ENCODE measurements at regions not wholly inside any gene's neighbourhood (a gene's known extent, or its start where the extent isn't known, plus 50 kb on each side); places are given as distances from the start of the nearest gene placed in this dataset.
"Not testable (repeated sequence)": the region's sequence is repeated elsewhere in the genome, so short reads cannot be mapped to it uniquely, and the experiment has no call there.

DNA sequence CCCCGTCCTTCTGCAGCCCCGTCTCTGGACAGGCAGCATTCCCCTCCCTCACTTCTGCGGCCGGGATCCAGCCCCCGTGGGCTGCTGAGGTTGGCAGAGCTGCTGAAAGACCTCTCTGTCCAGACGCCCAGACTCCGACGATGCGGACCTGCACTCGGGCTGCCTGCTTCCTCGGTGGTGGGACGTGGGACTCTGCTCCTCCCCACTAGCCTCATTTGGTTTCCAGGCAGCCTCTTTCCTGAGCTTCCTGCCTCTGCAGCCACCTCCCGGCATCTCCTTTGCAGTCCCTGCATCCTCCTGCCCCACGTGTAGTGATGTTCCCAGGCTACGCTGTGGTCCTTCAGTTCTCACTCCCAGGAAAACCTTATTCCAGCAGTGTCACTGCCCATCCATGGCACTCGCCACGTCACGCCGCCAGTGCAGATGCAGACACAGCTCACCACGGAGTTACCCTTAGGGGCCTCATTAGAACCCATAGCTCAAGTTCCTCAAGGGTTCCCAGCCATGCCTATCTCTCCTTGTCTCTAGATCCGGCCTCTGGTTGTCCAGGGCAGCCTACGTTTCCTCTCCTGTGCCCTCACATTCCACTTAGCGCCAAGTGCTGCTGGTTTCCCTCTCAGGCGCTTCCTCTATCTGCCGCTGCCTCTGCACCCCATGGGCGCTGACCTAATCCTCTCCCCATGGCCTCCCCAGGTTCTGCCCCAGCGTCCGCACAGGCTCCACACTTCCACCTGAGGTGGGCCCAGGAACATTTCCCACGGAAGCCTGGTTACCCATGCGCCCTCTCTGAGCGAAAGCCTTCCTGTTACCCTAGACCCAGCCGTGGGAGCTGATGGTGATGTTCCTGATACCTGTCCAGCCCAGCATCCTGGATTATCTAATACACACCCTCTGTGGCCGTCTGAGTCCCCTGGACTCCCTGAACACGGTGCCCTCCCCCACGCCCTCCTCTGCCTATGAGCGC, 318.3 kb upstream of the MYT1L start:
- no peak for DNase-seq (ENCODE audit: low spot score)
- no peak for FAIRE-seq

DNA sequence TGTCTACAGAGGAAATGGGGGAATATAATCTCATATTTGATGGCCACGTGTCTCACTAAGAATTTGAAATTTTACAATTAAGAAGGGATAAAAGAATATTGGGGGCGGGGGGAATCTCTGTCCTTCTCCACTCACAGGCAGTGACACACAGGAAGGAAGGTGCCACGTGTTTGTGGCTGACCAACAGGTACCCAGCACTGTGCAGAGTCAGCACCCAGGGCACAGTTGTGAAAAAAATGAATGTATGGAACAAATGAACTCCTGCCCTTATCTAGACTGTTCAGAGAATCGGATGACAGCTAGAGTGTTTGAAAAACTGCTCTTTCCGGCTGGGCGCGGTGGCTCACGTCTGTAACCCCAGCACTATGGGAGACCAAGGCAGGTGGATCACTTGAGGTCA, 317.0 kb upstream of the MYT1L start:
- no peak for DNase-seq (ENCODE audit: low spot score)
- no peak for FAIRE-seq

DNA sequence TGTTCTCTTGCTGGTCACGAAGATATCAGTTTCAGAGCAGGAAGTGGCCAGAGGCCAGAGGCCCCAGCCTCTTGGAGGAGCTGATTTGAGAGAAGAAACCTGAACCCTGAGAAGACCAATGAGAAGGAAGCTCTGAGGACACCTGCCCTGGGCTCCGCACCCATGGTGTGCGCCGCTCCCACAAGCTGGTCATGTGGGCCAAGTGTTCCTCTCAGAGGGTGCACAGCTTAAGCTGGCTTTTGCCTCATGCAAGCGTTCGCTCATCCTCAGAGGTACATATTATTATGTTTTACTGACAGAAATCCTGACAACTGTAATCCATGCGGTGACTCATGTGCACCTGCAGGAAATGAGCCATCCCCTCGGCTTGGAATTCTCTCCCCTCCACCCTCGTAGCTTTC, 316.1 kb upstream of the MYT1L start:
- peak; percentile 34 for DNase-seq (ENCODE audit: low spot score)

DNA sequence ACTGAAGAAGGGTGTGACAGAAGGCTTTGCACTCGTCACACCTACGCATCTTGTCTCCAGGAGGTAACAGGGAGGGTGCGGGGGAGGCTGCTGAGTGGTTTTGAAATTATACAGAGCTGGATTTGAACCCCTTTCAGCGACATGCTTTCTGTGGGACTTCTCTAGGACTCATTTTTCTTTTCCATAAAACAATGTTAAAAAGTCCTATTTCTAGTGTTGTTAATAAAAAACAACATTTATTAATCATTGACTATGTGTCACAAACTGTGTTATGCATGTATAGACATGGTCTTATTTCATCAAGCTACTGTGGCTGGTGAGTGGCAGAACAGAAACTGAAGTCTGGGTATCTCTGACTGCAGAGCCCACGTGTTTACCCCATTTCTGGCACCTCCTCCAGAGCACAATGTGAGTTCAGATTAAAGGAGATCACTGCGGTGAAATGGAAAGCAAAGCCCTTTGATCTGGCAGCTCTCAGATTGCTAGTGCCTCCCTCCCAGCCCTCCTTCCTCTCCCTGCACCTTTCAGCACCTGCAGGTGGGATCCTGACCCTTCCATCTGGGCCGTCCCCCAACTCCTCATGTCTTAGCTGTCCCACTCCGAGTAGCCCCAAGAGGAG, 315.5 kb upstream of the MYT1L start:
- DNase-seq (ENCODE audit: low spot score) (peak; percentile 15), FAIRE-seq (no peak)

More for the DNA sequence above, 316.1 kb upstream of the MYT1L start:
- no peak for FAIRE-seq

DNA sequence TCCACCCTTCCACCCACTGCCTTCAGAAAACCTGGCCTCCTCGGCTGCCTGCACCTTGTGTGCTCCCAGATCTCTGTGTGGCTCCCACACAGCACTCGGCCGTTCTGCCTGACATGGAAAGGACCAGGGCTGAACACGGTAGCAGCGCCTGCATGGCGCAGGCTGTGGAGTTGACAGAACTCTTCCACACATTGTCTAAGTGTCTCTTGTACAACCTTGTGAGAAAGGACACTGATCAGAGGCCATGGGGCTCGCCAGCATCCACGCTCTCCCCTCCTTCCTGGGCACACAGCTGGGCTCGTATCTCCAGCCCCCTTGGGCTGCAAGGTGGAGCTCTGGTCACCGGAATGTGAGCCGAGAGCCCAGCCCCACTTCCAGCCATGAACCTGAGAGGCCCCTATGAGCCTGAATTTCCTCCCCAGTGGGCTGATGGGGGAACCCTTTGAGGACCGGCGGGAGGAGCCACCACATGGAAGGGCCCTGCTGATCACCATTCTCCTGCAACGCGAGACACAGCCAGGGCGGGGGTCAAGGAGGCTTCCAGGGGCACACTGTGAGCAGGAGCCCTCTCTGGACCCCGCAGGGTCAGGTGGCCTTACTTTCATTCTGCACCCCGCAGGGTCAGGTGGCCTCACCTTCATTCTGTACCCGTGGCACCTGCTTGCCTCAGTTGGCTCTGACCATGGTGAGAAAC, 314.2 kb upstream of the MYT1L start:
- FAIRE-seq (no peak), DNase-seq (ENCODE audit: low spot score) (no peak)

DNA sequence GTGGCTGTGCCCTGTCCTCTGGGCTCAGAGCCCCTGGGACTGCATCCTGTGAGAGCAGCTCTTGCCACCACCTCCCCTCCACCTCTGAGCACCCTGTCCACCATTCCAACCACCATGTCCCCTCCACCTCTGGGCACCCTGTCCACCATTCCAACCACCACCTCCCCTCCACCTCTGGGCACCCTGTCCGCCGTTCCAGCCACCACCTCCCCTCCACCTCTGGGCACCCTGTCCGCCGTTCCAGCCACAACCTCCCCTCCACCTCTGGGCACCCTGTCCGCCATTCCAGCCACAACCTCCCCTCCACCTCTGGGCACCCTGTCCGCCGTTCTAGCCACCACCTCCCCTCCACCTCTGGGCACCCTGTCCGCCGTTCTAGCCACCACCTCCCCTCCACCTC, 313.7 kb upstream of the MYT1L start:
- not testable (repeated sequence) for DNase-seq (ENCODE audit: low spot score); FAIRE-seq

DNA sequence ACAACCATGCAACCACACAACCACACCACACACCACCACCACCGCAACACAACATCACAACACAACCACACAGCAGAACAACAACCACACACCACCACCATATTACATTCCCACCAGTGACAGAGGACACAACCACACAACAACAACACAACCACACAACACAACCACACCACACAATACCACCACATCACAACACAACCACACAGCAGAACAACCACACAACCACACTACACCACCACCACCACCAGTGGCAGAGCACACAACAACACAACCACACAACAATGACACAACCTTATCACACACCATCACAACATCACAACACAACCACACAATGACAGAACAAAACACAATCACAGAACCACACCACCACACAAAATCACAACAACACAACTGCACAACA, 313.0 kb upstream of the MYT1L start:
- FAIRE-seq (no peak), DNase-seq (ENCODE audit: low spot score) (no peak)

DNA sequence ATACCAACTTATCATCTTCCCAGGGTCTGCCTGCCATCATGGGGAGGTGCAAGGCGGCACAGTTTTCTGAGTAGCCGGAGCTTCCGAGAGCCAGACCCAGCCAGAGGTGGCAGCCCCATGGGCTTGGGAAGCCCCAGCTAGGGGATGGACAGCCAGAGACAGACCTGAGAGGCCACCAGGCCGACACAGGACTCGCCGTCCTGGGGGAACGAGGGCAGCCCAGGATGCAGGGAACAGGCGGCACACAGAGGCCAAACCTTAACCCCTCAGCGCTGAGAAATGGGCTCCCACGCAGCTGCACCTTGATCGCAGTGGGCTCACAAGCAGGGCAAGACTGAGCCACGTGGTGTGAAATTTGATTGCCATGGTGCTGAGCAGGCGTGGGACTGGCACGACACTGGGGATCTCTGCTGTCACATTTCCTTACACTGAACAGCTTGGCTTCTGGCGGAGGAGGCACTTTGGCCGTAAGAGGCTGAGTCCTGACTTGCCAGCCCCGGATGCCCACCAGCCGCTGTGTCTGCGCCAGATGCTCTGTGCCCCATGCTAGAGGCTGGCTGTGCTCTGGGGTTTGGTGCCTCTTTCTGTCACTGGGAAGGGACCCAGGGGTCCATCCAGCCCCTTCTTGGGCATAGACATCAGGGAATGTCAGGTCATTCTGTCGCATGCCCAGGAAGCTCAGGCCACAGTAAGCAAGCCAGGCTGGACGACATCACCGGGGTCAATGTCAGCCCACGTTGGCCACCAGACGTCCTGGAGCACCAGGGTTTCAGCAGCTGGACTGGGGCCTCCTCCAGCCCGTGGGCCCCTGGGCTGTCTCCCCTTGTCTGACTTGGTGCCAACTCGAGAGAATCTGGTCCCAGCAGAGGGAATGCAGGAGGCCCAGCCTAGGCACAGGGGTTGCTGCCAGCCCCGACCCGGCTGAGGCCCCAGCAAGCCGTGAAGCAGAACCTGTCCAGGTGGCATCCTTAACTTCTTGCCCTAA, 312.1 kb upstream of the MYT1L start:
- FAIRE-seq (no peak), DNase-seq (ENCODE audit: low spot score) (no peak)

DNA sequence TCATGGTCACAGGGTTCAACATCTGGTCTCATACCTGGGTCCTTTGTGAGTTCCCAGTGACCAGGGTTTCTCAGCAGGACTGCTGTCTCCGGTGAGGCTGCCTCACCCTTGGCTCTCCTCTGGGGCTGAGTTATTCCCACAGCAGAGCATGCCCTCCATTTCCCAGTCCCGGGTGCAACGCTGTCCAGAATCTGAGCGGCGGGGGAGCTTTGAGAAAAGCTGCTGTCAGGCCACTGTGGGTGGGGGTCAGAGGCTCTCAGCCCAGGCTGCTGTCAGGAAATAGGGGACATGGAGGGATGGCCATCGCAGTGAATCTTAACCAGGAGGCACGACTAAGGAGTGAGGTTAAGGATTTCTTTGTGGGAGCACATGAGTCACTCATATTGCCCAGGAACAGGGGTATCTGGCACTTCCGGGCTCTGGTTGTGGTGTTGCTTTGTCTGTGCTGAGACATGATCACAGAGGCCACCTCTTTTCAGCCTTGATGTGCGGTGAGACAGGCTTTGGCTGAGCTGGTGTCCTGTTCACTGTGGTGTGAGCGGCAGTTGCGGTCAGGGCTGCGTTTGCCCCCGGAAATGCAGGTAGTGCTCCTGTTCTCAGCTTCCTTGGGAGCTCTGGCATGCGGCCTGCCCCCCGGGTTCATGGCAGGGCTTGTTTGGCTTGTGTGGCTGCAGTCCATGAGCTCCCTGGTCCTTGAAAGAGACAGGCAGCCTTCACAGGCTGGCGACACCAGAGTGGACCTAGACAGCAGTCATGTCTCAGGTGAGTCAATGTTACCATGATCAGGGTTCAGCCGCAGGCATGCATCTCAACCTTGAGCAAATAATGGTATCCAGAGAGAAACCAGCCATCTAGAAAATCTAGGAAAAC, 310.7 kb upstream of the MYT1L start:
- DNase-seq (ENCODE audit: low spot score), result peak; percentile 78
- FAIRE-seq, result peak; percentile 62

DNA sequence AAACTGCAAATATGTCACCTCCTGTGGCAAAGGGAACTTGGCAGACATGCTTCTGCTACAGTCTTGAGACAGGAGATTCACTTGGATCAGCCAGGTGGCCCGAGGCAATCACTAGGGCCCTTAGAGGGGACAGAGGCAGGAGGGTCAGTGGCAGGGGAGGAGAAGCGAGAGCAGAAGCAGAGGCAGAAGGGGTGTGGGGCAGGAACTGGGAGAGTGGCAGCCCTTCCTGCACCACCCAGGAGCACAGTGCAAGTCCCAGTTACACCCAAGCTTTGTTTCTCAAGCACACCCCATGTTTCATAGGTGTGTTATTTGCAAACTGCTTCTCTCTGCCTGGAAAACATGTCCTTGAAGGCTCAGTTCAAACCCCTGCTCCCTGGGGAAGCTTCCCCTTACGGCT, 309.7 kb upstream of the MYT1L start:
- FAIRE-seq (no peak), DNase-seq (ENCODE audit: low spot score) (no peak)

DNA sequence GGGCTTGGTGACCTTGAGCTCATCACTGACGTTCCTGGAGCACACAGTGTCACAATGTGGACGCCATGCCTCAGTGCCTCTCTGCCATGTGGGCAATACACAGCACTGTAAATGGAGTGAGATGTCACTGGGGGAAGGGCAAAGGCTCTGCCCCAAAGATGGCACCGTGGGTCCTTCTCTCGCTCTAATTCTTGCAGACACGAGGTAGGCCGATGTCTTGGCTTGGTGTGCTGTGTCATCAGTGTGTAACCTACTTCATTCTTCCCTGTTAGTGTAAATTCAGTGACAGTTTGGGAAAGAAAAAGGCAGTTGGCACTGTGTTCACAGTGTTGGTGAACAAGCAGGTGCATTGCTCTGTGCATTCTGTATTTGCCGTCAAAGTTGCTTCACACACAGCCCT, 309.3 kb upstream of the MYT1L start:
- DNase-seq (ENCODE audit: low spot score) (no peak), FAIRE-seq (no peak)

DNA sequence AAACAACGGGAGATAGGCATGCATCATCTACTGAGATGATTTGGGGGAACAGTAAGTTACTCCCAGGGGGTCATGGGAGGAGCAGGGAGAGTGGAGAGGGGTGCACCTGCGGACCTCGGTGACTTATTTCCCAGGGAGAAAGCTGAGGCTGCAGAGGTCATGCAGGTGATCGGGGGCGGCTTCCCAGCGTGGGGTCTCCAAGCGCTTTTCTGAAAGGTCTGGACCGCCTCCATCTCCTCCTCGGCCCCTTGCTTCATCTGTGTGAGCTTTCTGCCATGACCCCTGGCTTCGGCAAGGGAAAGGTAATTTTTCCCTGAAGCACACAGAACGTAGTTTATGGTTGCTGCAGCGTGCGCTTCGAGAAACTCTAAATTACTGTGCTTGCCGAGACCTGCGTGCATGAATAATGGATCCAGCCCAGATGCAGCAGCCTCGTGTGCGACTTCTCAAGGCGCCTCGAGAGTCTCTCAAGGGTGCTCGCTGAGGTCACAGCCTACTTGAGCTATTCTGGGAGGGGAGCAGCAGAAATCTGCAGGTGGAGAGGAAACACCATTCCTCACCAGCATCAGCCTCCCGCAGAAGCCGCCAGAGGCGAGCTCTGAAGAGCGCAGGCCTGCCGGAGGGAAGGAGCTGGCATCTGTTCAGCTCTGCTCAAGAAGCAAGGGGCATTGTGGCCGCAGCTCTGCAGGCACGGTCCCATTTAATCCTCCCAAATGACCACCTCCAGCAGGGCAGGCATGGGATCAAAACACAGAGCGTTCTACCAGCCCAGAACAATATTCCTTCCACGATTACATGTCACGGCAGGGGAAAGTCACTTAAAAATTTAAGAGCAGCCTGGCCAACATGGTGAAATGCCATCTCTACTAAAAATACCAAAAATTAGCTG, 308.4 kb upstream of the MYT1L start:
- no peak for DNase-seq (ENCODE audit: low spot score)
- FAIRE-seq, result no peak

DNA sequence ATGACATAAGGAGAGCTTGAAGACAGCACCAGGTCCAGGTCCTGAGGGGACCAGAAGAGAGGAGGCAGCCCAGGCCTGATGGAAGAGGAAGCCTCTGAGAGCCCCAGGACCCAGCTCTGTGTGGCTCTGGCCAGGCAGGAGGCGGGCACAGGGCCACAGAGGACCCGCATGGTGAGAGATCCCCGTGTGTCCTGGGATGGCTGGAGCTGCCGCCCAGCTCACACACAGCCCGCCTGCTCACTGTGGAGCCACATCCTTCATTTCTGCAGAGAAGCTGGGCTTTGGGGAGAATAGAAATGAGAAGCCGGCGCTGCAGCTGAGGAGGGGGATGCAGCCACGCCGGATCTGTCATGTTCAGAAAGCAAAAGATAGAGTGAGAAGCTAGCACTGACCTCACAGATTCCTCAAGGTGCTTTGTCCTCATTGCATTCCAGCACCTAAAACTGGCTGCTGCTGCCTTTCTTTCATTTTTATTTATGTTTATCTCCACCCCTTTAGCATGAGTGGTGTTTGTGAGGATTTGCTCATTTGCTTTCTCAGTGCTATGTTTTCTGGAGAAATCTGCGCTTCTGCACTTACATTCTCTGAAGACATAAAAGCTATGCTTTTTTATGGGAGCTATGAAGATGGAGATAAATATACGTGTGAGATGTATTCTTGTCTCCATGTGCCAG, 307.6 kb upstream of the MYT1L start:
- no peak for DNase-seq (ENCODE audit: low spot score)
- no peak for FAIRE-seq

DNA sequence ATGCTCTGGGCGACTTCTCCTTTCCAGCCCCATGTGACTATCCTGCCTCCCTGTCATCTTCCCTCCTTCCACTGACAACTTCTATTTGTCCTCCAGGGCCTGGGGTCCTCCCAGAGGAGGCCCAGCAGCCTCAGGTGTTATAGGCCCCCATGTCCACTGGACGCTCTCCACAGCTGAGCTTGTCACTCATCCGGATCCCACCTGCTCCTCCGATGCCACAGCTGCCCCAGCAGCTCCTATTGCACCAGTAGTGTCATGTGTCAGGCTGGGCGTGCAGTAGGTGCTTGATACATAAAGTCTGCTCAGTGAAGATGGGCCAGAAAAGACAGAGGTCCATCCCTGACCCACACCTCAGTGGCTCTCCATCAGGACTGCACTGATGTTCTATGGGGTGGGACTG, 305.7 kb upstream of the MYT1L start:
- no peak for DNase-seq (ENCODE audit: low spot score)
- FAIRE-seq, result no peak

DNA sequence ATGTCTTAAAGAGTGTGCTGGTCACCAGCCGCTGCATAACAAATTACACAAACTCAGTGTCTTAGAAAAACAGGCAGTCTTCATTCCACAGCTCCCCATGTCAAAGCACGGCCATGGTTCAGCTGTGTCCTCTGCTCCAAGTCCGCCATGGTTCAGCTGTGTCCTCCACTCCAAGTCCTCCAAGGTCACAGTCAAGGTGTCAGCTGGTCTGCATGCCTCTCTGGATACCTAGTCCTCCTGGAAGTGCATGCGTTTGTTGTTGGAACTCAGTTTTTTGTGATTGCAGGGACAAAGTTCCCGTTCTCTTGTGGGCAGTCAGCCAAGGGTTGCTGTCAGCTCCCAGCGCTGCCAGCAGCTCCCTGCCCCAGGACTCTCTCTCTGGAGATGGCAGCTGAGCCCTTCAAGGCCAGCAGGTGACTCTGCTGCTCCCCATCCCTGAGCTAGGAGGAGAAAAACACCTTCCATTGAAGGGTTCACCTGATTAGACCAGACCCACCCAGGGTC, 304.0 kb upstream of the MYT1L start:
- no peak for FAIRE-seq
- DNase-seq (ENCODE audit: low spot score), result no peak

DNA sequence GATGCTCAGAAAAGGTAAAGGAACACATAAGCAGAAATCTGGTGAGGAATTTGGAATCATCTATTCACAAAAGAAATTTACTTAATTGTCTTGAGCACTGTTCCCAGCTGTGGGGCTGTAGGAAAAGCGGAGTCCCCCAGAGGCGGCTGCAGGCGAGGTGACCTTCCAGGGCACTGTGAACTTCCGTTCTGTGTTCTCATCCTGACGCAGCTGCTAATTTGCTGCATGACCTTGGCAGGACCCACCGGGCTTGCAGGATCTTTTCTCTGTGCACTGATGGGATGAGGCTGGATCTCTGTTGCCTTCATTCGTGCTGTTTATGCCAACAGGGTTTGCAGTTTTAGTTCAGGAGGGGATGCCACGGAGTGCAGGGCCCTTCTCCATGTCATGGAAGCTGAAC, 301.9 kb upstream of the MYT1L start:
- DNase-seq (ENCODE audit: low spot score) (no peak), FAIRE-seq (no peak)

DNA sequence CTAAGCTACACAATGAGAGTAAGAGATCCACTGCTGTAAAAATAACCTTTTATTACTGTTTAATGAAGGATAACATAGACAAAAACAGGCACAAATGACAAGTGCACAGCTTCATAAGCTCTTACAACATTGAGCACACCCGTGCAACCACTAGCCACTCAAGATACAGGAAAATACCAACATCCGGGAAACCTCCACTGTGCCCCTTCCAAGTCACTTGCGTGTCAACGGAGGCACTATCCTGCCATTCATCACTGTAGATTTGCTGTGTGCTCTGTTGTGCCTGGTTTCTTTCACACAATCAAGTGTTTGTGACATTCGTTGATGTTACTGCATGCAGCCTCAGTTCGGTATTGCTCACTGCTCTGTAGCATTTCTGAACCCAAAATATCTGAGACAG, 292.9 kb upstream of the MYT1L start:
- FAIRE-seq (no peak), DNase-seq (ENCODE audit: low spot score) (no peak)

DNA sequence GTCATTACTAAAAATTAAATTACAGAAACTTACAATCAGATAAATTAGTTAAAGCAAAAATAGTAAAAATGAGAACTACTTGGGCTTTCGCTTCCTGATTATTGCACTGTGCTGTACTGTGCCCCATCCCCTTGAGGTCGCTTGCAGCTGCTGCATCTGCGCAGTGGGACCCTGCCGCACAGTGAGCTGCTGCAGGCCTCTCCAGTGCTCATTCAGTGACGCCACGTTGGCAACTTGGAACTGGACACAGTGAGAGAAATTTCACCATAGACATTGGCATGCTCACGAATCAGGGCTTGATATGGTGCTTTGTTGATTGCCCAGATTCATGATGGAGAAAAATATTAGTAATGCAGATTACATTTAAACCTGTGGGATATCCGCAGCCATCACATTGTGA, 290.8 kb upstream of the MYT1L start:
- DNase-seq (ENCODE audit: low spot score) (no peak), FAIRE-seq (no peak)

Measured in RCC 7860 (cell line).